KG1 (cell line): ENCODE measurements at regions not wholly inside any gene's neighbourhood (a gene's known extent, or its start where the extent isn't known, plus 50 kb on each side); places are given as distances from the start of the nearest gene placed in this dataset.
A peak's percentile ranks its signal among the peaks of the same experiment; 100 is the strongest.

Experiments used
- DNase-seq: peaks from one replicate; lab custom pipeline; 2025; lab: John Stamatoyannopoulos, UW

- DNase-seq: no peak
Measured at GRCh38 chr2:217409949-217410680, 550.3 kb upstream of the TNP1 start.

GRCh38 chr2:217407362-217407761 lies 547.5 kb upstream of the TNP1 start:
- no peak for DNase-seq

- no peak for DNase-seq
Measured at GRCh38 chr2:217404236-217404760, 544.4 kb upstream of the TNP1 start.

- DNase-seq: no peak
Measured at GRCh38 chr2:217402761-217403383, 543.0 kb upstream of the TNP1 start.

- no peak for DNase-seq
Measured at GRCh38 chr2:217402144-217402543, 542.3 kb upstream of the TNP1 start.

GRCh38 chr2:217399291-217399690 lies 539.4 kb upstream of the TNP1 start:
- DNase-seq: no peak

GRCh38 chr2:217398860-217399259 lies 539.0 kb upstream of the TNP1 start:
- no peak for DNase-seq

GRCh38 chr2:217398101-217398500 lies 538.2 kb upstream of the TNP1 start:
- no peak for DNase-seq

- no peak for DNase-seq
Measured at GRCh38 chr2:217396586-217396985, 536.7 kb upstream of the TNP1 start.

GRCh38 chr2:217396165-217396564 lies 536.3 kb upstream of the TNP1 start:
- no peak for DNase-seq

GRCh38 chr2:217394510-217395351 lies 534.9 kb upstream of the TNP1 start:
- DNase-seq: no peak

GRCh38 chr2:217393585-217394032 lies 533.7 kb upstream of the TNP1 start:
- DNase-seq: no peak

- DNase-seq: no peak
Measured at GRCh38 chr2:217392930-217393584, 533.2 kb upstream of the TNP1 start.

- peak; percentile 50 for DNase-seq
Measured at GRCh38 chr2:217387776-217388387, 528.0 kb upstream of the TNP1 start.

GRCh38 chr2:217386041-217386440 lies 526.2 kb upstream of the TNP1 start:
- DNase-seq: no peak

GRCh38 chr2:217383620-217384019 lies 523.8 kb upstream of the TNP1 start:
- DNase-seq: no peak

- no peak for DNase-seq
Measured at GRCh38 chr2:217382794-217383193, 522.9 kb upstream of the TNP1 start.

- no peak for DNase-seq
Measured at GRCh38 chr2:217379807-217380206, 519.9 kb upstream of the TNP1 start.

- no peak for DNase-seq
Measured at GRCh38 chr2:217372794-217373193, 512.9 kb upstream of the TNP1 start.

GRCh38 chr2:217371781-217372213 lies 511.9 kb upstream of the TNP1 start:
- no peak for DNase-seq

GRCh38 chr2:217370391-217370790 lies 510.5 kb upstream of the TNP1 start:
- no peak for DNase-seq

GRCh38 chr2:217367464-217367863 lies 507.6 kb upstream of the TNP1 start:
- no peak for DNase-seq
